B cell (primary cell): ENCODE measurements at regions not wholly inside any gene's neighbourhood (a gene's known extent, or its start where the extent isn't known, plus 50 kb on each side); places are given as distances from the start of the nearest gene placed in this dataset.

Source experiments
- ATAC-seq: fragments of 200-7000 bp; cut with Tn5 transposase; one replicate; pipeline ENCODE4 v1.10.0; 2021; ENCODE audit warnings: low read depth, mild to moderate bottlenecking, moderate number of reproducible peaks, moderate library complexity
- CTCF ChIA-PET: fragments of 350-600 bp; sonication (Branson Sonifier 250); formaldehyde crosslinking; loops from one replicate; lab custom pipeline; 2021; ENCODE audit warnings: antibody characterized with exemption, inconsistent platforms; lab: Charles Lee
- POLR2A ChIA-PET: fragments of 350-600 bp; sonication (Branson Sonifier 250); formaldehyde crosslinking; loops from one replicate; lab custom pipeline; 2021; ENCODE audit warnings: antibody characterized with exemption; lab: Charles Lee
- DNase-seq: peaks from one replicate; pipeline ENCODE4 v3.0.0; 2013
- H2AFZ ChIP-seq: 2 replicates; pipeline ENCODE4 v1.6.1; 2012; ENCODE audit warnings: mild to moderate bottlenecking, low read depth, low read length; ENCODE audit not compliant: insufficient read depth, poor library complexity, severe bottlenecking
- H3K27ac ChIP-seq, 2 donors: 1 replicate in 1 of 2; 2 replicates in 1 of 2; pipeline ENCODE4 v1.5.1; 2012 to 2013; ENCODE audit warnings: low read length in 2 of 2, mild to moderate bottlenecking in 2 of 2, moderate library complexity in 1 of 2
- H3K27me3 ChIP-seq, 4 experiments: fragments of 200-600 bp in 1 of 4; sonication (generic) in 1 of 4; replicated peaks in 1 of 4; 1 replicate in 2 of 4; 2 replicates in 2 of 4; pipeline versions ENCODE4 v1.6.1 to v1.7.0; 2013 to 2016; ENCODE audit warnings: low read length in 3 of 4, mild to moderate bottlenecking in 2 of 4, mixed read lengths in 1 of 4, moderate library complexity in 1 of 4; ENCODE audit not compliant: insufficient read depth in 4 of 4, control insufficient read depth in 3 of 4; ENCODE audit errors: control extremely low read depth in 1 of 4
- H3K36me3 ChIP-seq, 2 experiments: replicated peaks in 1 of 2; 1 replicate in 1 of 2; 2 replicates in 1 of 2; pipeline versions ENCODE4 v1.6.1 to v1.7.1; 2013; ENCODE audit warnings: low read length in 1 of 2; ENCODE audit not compliant: insufficient read depth in 2 of 2, control insufficient read depth in 1 of 2; ENCODE audit errors: control extremely low read depth in 1 of 2, extremely low read depth in 1 of 2
- H3K4me1 ChIP-seq, 2 donors: fragments of 200-600 bp in 1 of 2; sonication (generic) in 1 of 2; 1 replicate in 1 of 2; 2 replicates in 1 of 2; pipeline versions ENCODE4 v1.5.1 to v1.6.1; 2013 to 2017; ENCODE audit warnings: low read length in 2 of 2; ENCODE audit not compliant: control insufficient read depth in 2 of 2, insufficient read depth in 2 of 2
- H3K4me2 ChIP-seq: replicated peaks from 2 replicates; pipeline ENCODE3; 2012; ENCODE audit warnings: mild to moderate bottlenecking, low read depth, low read length; ENCODE audit not compliant: poor library complexity, severe bottlenecking
- H3K4me3 ChIP-seq, 5 experiments: fragments of 200-600 bp in 1 of 5; sonication (generic) in 1 of 5; 1 replicate in 3 of 5; 2 replicates in 2 of 5; pipeline versions ENCODE4 v1.5.1 to v1.7.0; 2011 to 2016; ENCODE audit warnings: low read length in 4 of 5, mild to moderate bottlenecking in 4 of 5, low read depth in 2 of 5, control low read depth in 1 of 5, moderate library complexity in 1 of 5; ENCODE audit not compliant: insufficient read depth in 1 of 5; ENCODE audit errors: control extremely low read depth in 1 of 5, extremely low read depth in 1 of 5
- H3K79me2 ChIP-seq: fragments of 200-600 bp; sonication (generic); one replicate; pipeline ENCODE4 v1.6.0; 2016; ENCODE audit warnings: low read length; ENCODE audit not compliant: control insufficient read depth, insufficient read depth
- H3K9ac ChIP-seq: fragments of 200-600 bp; sonication (generic); 2 replicates; pipeline ENCODE4 v1.6.1; 2017; ENCODE audit warnings: mild to moderate bottlenecking, low read length, moderate library complexity
- H3K9me3 ChIP-seq, 3 donors: one replicate each; pipeline versions ENCODE4 v1.6.1 to v1.7.1; 2013; ENCODE audit warnings: low read length in 2 of 3; ENCODE audit not compliant: control insufficient read depth in 2 of 3, insufficient read depth in 1 of 3; ENCODE audit errors: control extremely low read depth in 1 of 3
- H4K20me1 ChIP-seq: 2 replicates; pipeline ENCODE4 v1.6.0; 2012; ENCODE audit warnings: mild to moderate bottlenecking, low read length; ENCODE audit not compliant: insufficient read depth, control insufficient read depth, poor library complexity, severe bottlenecking
- H3K27ac Mint-ChIP-seq: one replicate; pipeline ENCODE4 v1.8.0; 2021; ENCODE audit warnings: mixed read lengths
- H3K27me3 Mint-ChIP-seq: one replicate; pipeline ENCODE4 v1.8.0; 2021; ENCODE audit warnings: mixed read lengths
- H3K4me1 Mint-ChIP-seq: one replicate; pipeline ENCODE4 v1.8.0; 2021; ENCODE audit warnings: mixed read lengths
- H3K4me3 Mint-ChIP-seq: one replicate; pipeline ENCODE4 v1.8.0; 2021; ENCODE audit warnings: mixed read lengths
- H3K9me3 Mint-ChIP-seq: one replicate; pipeline ENCODE4 v1.8.0; 2022; ENCODE audit warnings: mixed read lengths; ENCODE audit not compliant: insufficient read depth
- CTCF ChIP-seq: fragments of 200-600 bp; IDR thresholded peaks from one replicate; pipeline ENCODE4 v1.8.0; 2022; ENCODE audit warnings: antibody characterized with exemption, mild to moderate bottlenecking
- EZH2 ChIP-seq: IDR thresholded peaks from 2 replicates; pipeline ENCODE4 v1.6.1; 2012; ENCODE audit warnings: borderline replicate concordance, low read depth, mild to moderate bottlenecking, moderate library complexity, low read length; ENCODE audit not compliant: insufficient read depth, poor library complexity, severe bottlenecking
- WGBS: methylation state at CpG from one replicate; pipeline ENCODE4 v1.1.5; 2013; ENCODE audit warnings: missing lambda C conversion rate; ENCODE audit not compliant: insufficient coverage; 5-methylcytosine and 5-hydroxymethylcytosine counted together
- intact Hi-C: fragments of 100-400 bp; cut with micrococcal nuclease; formaldehyde crosslinking; loops from one replicate; pipeline ENCODE4 v1.10.0; 2022

- CTCF ChIA-PET = interaction anchor here (0.7 kb wide), 1 partner anchor 100 kb away, joined by 3 read pairs; no protein-coding TSS in a partner anchor
- Histone ChIP-seq H3K36me3 (no peaks in the 10 kb centered on the region), H3K27ac (no peak overlapping the region), H3K9ac (no peak overlapping the region), H4K20me1 (no peaks in the 10 kb centered on the region), H2AFZ (no peak overlapping the region), H3K79me2 (no peaks in the 10 kb centered on the region), H3K9me3 (peaks cover 0 to 17% (median 9%) of the 10 kb centered on the region in 3 donors), H3K27me3 (peaks cover 0 to 7% (median 0%) of the 10 kb centered on the region in 4 experiments), H3K4me2 (no peak overlapping the region), H3K4me3 (no peak overlapping the region), H3K4me1 (no peaks in the 10 kb centered on the region)
- WGBS = 77% methylated on average over 10 of the region's 11 CpGs
- POLR2A ChIA-PET = no interaction called here
- H3K4me3 Mint-ChIP-seq = no peak overlapping the region
- no peak for DNase-seq
- no peaks in the 10 kb centered on the region for H3K4me1 Mint-ChIP-seq
- H3K27ac Mint-ChIP-seq = no peak overlapping the region
- intact Hi-C loops = no loop called here
- ATAC-seq = no peak
- peaks cover 10% of the 10 kb centered on the region for H3K9me3 Mint-ChIP-seq
- TF ChIP-seq EZH2 = no peak
- TF ChIP-seq CTCF = no peak
- H3K27me3 Mint-ChIP-seq = peaks cover 28% of the 10 kb centered on the region
Observed at GRCh38 chr20:48159145-48160008, 374.1 kb upstream of the SULF2 start.

GRCh38 chr20:48158014-48158413 lies 372.7 kb upstream of the SULF2 start:
- no peak overlapping the region for H3K27ac ChIP-seq
- 81% methylated on average over 2 of the region's 2 CpGs for WGBS
- peaks cover 0 to 12% (median 0%) of the 10 kb centered on the region in 4 experiments for H3K27me3 ChIP-seq
- H3K79me2 ChIP-seq = no peaks in the 10 kb centered on the region
- H4K20me1 ChIP-seq = no peaks in the 10 kb centered on the region
- H3K36me3 ChIP-seq = no peaks in the 10 kb centered on the region
- H3K9ac ChIP-seq = no peak overlapping the region
- Mint-ChIP-seq H3K9me3 (peaks cover 10% of the 10 kb centered on the region), H3K27me3 (peaks cover 37% of the 10 kb centered on the region), H3K4me3 (no peak overlapping the region), H3K27ac (no peak overlapping the region), H3K4me1 (no peaks in the 10 kb centered on the region)
- intact Hi-C loops = no loop called here
- ATAC-seq (no peak), DNase-seq (no peak)
- CTCF ChIA-PET = no interaction called here
- TF ChIP-seq CTCF (no peak), EZH2 (no peak)
- H2AFZ ChIP-seq = no peak overlapping the region
- H3K9me3 ChIP-seq = peaks cover 0 to 17% (median 9%) of the 10 kb centered on the region in 3 donors
- POLR2A ChIA-PET = no interaction called here
- no peaks in the 10 kb centered on the region for H3K4me1 ChIP-seq
- no peak overlapping the region for H3K4me3 ChIP-seq
- H3K4me2 ChIP-seq = no peak overlapping the region
